ENCODE measurements at regions not wholly inside any gene's neighbourhood (a gene's known extent, or its start where the extent isn't known, plus 50 kb on each side); places are given as distances from the start of the nearest gene placed in this dataset.
"Not testable (repeated sequence)": the region's sequence is repeated elsewhere in the genome, so short reads cannot be mapped to it uniquely, and the experiment has no call there.

GRCh38 chr7:140262242-140262903 is 85.6 kb upstream of the KDM7A start:
- 60 to 87% methylated on average over 1 to 6 of the region's 6 CpGs for WGBS, 2 donors (ENCODE audit: low coverage in 1 of 2)
- no peaks in the 10 kb centered on the region for H3K36me3 ChIP-seq
- H3K27me3 ChIP-seq = no peaks in the 10 kb centered on the region
- no peak overlapping the region for H3K27ac ChIP-seq
- peaks cover 0 to 6% (median 0%) of the 10 kb centered on the region in 3 donors for H3K9me3 ChIP-seq
- H3K4me1 ChIP-seq = no peaks in the 10 kb centered on the region
- TF ChIP-seq POLR2AphosphoS5 (IDR thresholded peaks at IDR 0.05) = no peak
- TF ChIP-seq POLR2A (IDR thresholded peaks at IDR 0.05) = no peak
- no peak for TF ChIP-seq CTCF (IDR thresholded peaks at IDR 0.05)
- TF ChIP-seq EP300 (IDR thresholded peaks at IDR 0.05) = no peak
- H3K4me3 ChIP-seq = no peak overlapping the region
- no peak for ATAC-seq

- H3K4me1 ChIP-seq = no peaks in the 10 kb centered on the region
- H3K4me3 ChIP-seq = no peak overlapping the region
- ATAC-seq = no peak
- no peaks in the 10 kb centered on the region for H3K36me3 ChIP-seq
- H3K9me3 ChIP-seq = peaks cover 0 to 10% (median 0%) of the 10 kb centered on the region in 3 donors
- no peaks in the 10 kb centered on the region for H3K27me3 ChIP-seq
- no CpG with 5 or more reads among the region's 1 CpG for WGBS, 2 donors (ENCODE audit: low coverage in 1 of 2)
- H3K27ac ChIP-seq = no peak overlapping the region
- no peak for TF ChIP-seq CTCF (IDR thresholded peaks at IDR 0.05)
- no peak for TF ChIP-seq POLR2A (IDR thresholded peaks at IDR 0.05)
- TF ChIP-seq POLR2AphosphoS5 (IDR thresholded peaks at IDR 0.05) = no peak
- no peak for TF ChIP-seq EP300 (IDR thresholded peaks at IDR 0.05)
Measured at GRCh38 chr7:140261522-140261921, 84.7 kb upstream of the KDM7A start.

GRCh38 chr7:140261105-140261486 is 84.3 kb upstream of the KDM7A start:
- H3K27ac ChIP-seq = no peak overlapping the region
- H3K9me3 ChIP-seq = peaks cover 0 to 10% (median 0%) of the 10 kb centered on the region in 3 donors
- ATAC-seq = no peak
- H3K27me3 ChIP-seq = no peaks in the 10 kb centered on the region
- TF ChIP-seq POLR2AphosphoS5 (IDR thresholded peaks at IDR 0.05) = no peak
- TF ChIP-seq EP300 (IDR thresholded peaks at IDR 0.05) = no peak
- no peak for TF ChIP-seq POLR2A (IDR thresholded peaks at IDR 0.05)
- TF ChIP-seq CTCF (IDR thresholded peaks at IDR 0.05) = no peak
- H3K4me3 ChIP-seq = no peak overlapping the region
- 60 to 83% methylated on average over 2 to 4 of the region's 5 CpGs for WGBS, 2 donors (ENCODE audit: low coverage in 1 of 2)
- no peaks in the 10 kb centered on the region for H3K36me3 ChIP-seq
- H3K4me1 ChIP-seq = no peaks in the 10 kb centered on the region

GRCh38 chr7:140260352-140261104 is 83.7 kb upstream of the KDM7A start:
- Histone ChIP-seq H3K27me3 (no peaks in the 10 kb centered on the region), H3K36me3 (no peaks in the 10 kb centered on the region), H3K9me3 (peaks cover 0 to 10% (median 0%) of the 10 kb centered on the region in 3 donors), H3K4me3 (no peak overlapping the region), H3K27ac (no peak overlapping the region), H3K4me1 (no peaks in the 10 kb centered on the region)
- 35 to 43% methylated on average over 7 to 9 of the region's 10 CpGs for WGBS, 2 donors (ENCODE audit: low coverage in 1 of 2)
- no peak for ATAC-seq
- TF ChIP-seq POLR2A (IDR thresholded peaks at IDR 0.05) = no peak
- no peak for TF ChIP-seq CTCF (IDR thresholded peaks at IDR 0.05)
- no peak for TF ChIP-seq POLR2AphosphoS5 (IDR thresholded peaks at IDR 0.05)
- TF ChIP-seq EP300 (IDR thresholded peaks at IDR 0.05) = no peak

GRCh38 chr7:140257278-140257677 is 80.5 kb upstream of the KDM7A start:
- 78 to 92% methylated on average over 3 of the region's 3 CpGs for WGBS, 2 donors (ENCODE audit: low coverage in 1 of 2)
- H3K27me3 ChIP-seq, H3K9me3 ChIP-seq, H3K36me3 ChIP-seq, ATAC-seq, H3K27ac ChIP-seq, H3K4me1 ChIP-seq, H3K4me3 ChIP-seq: not testable (repeated sequence)

GRCh38 chr7:140254976-140255375 is 78.2 kb upstream of the KDM7A start:
- H3K27ac ChIP-seq, H3K4me1 ChIP-seq, H3K36me3 ChIP-seq, H3K9me3 ChIP-seq, H3K4me3 ChIP-seq, H3K27me3 ChIP-seq, ATAC-seq: not testable (repeated sequence)
- WGBS, 2 donors (ENCODE audit: low coverage in 1 of 2) = 83 to 100% methylated on average over 1 to 2 of the region's 9 CpGs

All from gastroesophageal sphincter (tissue), 4 donors.